ENCODE measurements at regions not wholly inside any gene's neighbourhood (a gene's known extent, or its start where the extent isn't known, plus 50 kb on each side); places are given as distances from the start of the nearest gene placed in this dataset.

DNA sequence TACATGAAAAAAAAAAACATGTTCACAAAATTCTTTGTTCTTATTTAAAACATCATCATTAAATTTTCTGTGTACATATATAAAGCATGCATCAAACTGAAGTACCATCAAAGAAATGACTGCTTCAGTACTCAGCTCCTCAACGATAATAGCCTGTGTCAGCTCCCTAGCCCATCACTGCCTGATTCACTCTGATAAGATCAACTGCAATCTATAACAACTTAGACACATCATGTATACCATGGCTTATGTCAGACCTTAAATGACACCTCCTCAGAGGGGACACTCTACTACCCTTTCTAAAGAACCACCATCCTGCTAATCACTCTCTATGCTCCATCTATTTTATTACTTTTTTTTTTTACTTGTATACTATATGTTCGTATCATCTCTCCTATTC, 200.5 kb upstream of the TLE4 start:
- TF ChIP-seq CTCF (IDR thresholded peaks at IDR 0.05) (no peak), POLR2A (IDR thresholded peaks at IDR 0.05) (no peak)

All from thyroid gland (tissue), 4 donors.